ENCODE measurements at regions not wholly inside any gene's neighbourhood (a gene's known extent, or its start where the extent isn't known, plus 50 kb on each side); places are given as distances from the start of the nearest gene placed in this dataset.

GRCh38 chr5:164967354-164967753 lies 1461.9 kb downstream of the MAT2B start:
- TF ChIP-seq POLR2A (IDR thresholded peaks at IDR 0.05), result no peak
- TF ChIP-seq, protein P1, sequence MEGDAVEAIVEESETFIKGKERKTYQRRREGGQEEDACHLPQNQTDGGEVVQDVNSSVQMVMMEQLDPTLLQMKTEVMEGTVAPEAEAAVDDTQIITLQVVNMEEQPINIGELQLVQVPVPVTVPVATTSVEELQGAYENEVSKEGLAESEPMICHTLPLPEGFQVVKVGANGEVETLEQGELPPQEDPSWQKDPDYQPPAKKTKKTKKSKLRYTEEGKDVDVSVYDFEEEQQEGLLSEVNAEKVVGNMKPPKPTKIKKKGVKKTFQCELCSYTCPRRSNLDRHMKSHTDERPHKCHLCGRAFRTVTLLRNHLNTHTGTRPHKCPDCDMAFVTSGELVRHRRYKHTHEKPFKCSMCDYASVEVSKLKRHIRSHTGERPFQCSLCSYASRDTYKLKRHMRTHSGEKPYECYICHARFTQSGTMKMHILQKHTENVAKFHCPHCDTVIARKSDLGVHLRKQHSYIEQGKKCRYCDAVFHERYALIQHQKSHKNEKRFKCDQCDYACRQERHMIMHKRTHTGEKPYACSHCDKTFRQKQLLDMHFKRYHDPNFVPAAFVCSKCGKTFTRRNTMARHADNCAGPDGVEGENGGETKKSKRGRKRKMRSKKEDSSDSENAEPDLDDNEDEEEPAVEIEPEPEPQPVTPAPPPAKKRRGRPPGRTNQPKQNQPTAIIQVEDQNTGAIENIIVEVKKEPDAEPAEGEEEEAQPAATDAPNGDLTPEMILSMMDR (IDR thresholded peaks at IDR 0.05), result no peak

GRCh38 chr5:164972973-164973372 lies 1467.6 kb downstream of the MAT2B start:
- H3K4me3 ChIP-seq, result no peak overlapping the region
- H3K9me3 ChIP-seq (replicated peaks in 1 of 3), result no peaks in the 10 kb centered on the region
- intact Hi-C loops (cut with DNase I), result no loop called here
- 18 to 39% (median 27%) methylated on average over 1 of the region's 1 CpG for WGBS, 4 donors
- no peaks in the 10 kb centered on the region for H3K27me3 ChIP-seq
- no peak for DNase-seq
- no peaks in the 10 kb centered on the region for H3K4me1 ChIP-seq (replicated peaks in 1 of 2)
- no peaks in the 10 kb centered on the region for H3K36me3 ChIP-seq (replicated peaks in 1 of 2)
- no peak for TF ChIP-seq POLR2A (IDR thresholded peaks at IDR 0.05)
- TF ChIP-seq, protein P1 (IDR thresholded peaks at IDR 0.05), result no peak
- H3K27ac ChIP-seq, result no peak overlapping the region

More at GRCh38 chr5:164967354-164967753, 1461.9 kb downstream of the MAT2B start:
- Histone ChIP-seq H3K36me3 (replicated peaks in 1 of 2) (no peaks in the 10 kb centered on the region), H3K4me1 (replicated peaks in 1 of 2) (no peaks in the 10 kb centered on the region), H3K9me3 (replicated peaks in 1 of 3) (no peaks in the 10 kb centered on the region), H3K4me3 (no peak overlapping the region), H3K27me3 (no peaks in the 10 kb centered on the region), H3K27ac (no peak overlapping the region)
- no peak for DNase-seq
- intact Hi-C loops (cut with DNase I), result no loop called here
- WGBS, 4 donors, result 33 to 53% (median 37%) methylated on average over 1 of the region's 1 CpG

GRCh38 chr5:164975986-164976385 lies 1470.6 kb downstream of the MAT2B start:
- Histone ChIP-seq H3K4me3 (no peak overlapping the region), H3K36me3 (replicated peaks in 1 of 2) (no peaks in the 10 kb centered on the region), H3K27me3 (no peaks in the 10 kb centered on the region), H3K9me3 (replicated peaks in 1 of 3) (no peaks in the 10 kb centered on the region), H3K27ac (no peak overlapping the region), H3K4me1 (replicated peaks in 1 of 2) (no peaks in the 10 kb centered on the region)
- DNase-seq, result no peak
- intact Hi-C loops (cut with DNase I), result no loop called here
- 34 to 63% (median 45%) methylated on average over 2 of the region's 2 CpGs for WGBS, 4 donors
- TF ChIP-seq, protein P1 (IDR thresholded peaks at IDR 0.05), result no peak
- no peak for TF ChIP-seq POLR2A (IDR thresholded peaks at IDR 0.05)

DNA sequence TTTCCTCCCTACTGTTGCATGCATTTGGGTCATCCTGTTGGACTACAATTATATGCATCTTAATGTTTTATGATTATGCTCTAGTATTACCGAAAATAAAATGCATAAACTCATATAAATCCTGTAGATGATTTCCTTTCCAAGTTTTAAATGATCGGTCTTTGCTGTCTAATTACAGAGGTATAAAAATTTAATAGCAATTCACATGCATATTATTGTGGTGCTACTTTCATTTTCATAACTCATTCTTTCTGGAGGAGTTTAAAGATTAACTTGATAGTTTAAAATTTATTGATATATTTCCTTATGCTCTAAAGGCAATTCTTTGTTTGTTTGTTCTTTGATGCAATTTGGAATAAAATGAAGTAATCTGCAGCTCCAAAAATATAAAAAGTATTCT lies 1475.1 kb downstream of the MAT2B start:
- no peaks in the 10 kb centered on the region for H3K9me3 ChIP-seq (replicated peaks in 1 of 3)
- no peaks in the 10 kb centered on the region for H3K4me1 ChIP-seq (replicated peaks in 1 of 2)
- WGBS, 4 donors, result 74 to 82% (median 77%) methylated on average over 2 of the region's 2 CpGs
- H3K27ac ChIP-seq, result no peak overlapping the region
- no peak for TF ChIP-seq POLR2A (IDR thresholded peaks at IDR 0.05)
- TF ChIP-seq, protein P1 (IDR thresholded peaks at IDR 0.05), result no peak
- no peaks in the 10 kb centered on the region for H3K27me3 ChIP-seq
- DNase-seq, result no peak
- H3K36me3 ChIP-seq (replicated peaks in 1 of 2), result no peaks in the 10 kb centered on the region
- intact Hi-C loops (cut with DNase I), result no loop called here
- H3K4me3 ChIP-seq, result no peak overlapping the region
